Femur (tissue), 1 donor: ENCODE measurements at regions not wholly inside any gene's neighbourhood (a gene's known extent, or its start where the extent isn't known, plus 50 kb on each side); places are given as distances from the start of the nearest gene placed in this dataset.

Experiments
- DNase-seq: peaks from one replicate; pipeline ENCODE4 v3.0.0-alpha.2; 2017

GRCh38 chr6:14255916-14256315 is 138.3 kb downstream of the CD83 start:
- DNase-seq, result no peak

DNA sequence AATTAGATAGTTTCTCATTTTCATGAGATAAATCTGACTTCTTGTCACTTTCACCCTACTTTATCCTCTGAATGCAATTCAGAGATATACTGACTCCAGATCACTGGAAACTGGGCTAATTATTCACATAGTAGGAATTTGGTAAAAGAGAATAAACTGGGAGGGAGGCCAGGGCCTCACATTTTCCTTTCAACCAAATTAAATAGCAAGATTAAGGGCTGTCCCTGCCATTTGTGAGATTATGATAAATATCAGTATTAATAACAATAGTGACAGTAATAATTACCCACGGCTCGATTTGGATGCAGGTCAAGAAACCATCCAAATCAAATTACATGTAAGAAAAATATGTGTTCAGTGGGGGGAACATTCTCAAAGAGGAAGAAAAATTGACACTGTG is 140.5 kb downstream of the CD83 start:
- no peak for DNase-seq

- no peak for DNase-seq
These were observed 141.4 kb downstream of the CD83 start for GRCh38 chr6:14258695-14259593.

GRCh38 chr6:14259594-14260152 is 142.1 kb downstream of the CD83 start:
- DNase-seq, result no peak

DNA sequence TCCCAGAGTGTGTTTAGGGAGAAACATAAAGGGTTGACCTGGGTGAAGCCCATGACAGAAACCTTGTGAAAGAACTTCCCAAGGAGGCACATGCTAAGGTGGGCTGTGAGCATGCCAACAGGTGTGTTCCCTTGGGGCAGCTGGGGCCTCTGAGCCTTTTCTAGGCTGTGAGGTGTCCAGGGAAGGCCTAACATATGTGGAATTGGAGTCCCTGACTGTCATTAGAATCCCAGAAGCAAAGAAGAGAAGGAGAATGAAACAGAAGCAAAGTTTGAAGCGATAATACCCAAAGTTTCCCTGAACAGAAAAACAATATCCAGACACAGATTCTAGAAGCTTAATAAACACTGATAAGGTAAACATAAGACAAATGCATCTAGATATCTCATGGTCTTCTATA is 143.3 kb downstream of the CD83 start:
- DNase-seq, result no peak

- DNase-seq, result no peak
These were observed 146.4 kb downstream of the CD83 start for GRCh38 chr6:14263881-14264424.

DNA sequence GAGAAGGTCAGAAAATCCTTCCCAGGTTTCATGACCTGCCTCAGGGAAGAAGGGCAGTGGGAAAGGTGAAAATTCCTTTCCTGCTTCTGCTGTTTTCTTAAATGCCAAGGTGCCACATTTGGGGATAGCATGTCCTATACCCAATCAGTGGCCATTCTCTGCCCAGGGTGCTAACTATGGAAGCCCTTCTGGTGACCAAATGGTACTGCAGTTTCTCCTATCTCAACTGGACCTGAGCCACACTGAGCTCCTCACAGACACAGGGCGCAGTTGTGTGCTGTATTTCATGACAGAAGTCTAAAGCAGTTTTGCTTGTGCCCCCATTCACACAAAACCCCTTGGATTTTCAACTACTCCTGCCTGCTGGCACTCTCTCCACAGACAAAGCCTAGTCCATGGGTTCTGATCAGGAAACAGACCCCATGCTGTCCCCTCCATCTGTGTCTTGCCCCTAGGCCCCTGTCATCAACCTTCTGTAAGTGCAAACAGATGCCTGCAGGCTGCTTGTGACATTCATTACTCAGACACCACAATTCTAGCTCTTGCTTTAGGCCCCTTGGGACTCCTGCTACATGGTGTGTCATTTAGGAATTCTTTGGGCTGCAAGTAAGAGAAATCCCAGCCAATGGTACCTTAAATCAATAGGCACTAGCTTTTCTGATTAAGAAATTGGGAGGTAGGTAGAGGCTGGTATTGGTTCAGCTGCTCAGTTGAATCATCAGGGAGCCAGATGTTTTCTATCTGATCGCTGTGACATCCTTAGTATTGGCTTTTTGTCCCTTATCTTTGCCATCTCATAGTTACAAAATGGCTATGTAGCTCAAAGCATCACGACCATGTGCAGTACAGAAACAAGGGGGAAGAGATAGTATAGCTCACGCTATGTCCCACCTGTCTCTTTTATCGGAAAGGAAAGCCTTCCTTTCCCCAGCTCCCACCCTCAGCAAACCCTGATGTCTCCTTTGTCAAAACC is 147.8 kb downstream of the CD83 start:
- no peak for DNase-seq

DNA sequence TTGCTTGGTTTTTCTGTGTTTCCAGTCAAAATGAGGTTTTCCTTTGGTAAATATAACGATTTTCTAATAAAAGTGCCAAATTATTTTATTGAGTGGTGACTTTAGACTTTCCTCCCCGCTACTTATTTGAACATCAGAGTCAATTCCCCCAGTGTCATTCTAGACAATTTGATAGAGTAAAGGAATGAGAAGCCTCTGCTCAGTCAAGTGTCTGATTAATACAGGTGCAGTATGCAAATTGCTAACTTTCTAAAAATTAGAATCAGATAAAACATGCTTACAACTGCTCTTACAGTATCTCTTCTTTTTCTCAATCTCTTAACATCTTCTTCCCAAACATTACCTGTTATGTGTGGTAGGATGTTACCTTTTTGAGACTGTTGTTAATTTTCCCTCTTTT is 148.7 kb downstream of the CD83 start:
- no peak for DNase-seq

DNA sequence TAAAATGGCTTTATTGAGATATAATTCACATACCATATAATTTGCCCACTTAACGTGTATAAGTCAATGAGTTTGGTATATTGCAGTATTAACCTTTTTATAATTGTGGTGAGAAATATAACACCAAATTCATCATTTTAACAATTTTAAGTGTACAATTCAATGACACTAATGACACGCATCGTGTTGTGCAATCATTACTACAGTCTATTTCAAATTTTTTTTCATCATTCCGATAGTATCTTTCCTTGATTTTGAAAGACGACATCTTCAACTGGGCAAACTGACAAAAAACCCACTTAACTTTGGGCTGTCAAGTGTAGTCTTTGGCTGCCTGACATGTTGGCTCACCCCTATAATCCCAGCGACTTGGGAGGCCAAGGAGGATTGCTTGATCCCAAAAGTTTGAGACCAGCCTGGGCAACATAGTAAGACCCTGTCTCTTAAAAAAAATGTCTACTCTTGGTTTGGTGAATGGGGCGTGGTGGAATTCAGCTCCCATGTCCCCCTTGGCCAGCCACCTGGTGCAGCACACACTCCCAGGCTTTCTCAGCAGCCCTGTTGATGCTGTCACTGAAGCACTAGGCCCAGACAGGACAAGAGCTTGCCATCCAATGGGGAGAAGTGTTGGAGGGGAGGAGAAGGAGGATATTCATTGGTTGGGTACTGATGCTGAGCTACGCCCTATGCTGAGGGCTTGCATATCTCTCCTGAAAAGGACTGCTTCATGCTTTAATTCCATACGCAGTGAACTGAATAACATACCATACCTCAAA is 150.5 kb downstream of the CD83 start:
- no peak for DNase-seq

- no peak for DNase-seq
These were observed 151.9 kb downstream of the CD83 start for GRCh38 chr6:14269436-14269835.

DNA sequence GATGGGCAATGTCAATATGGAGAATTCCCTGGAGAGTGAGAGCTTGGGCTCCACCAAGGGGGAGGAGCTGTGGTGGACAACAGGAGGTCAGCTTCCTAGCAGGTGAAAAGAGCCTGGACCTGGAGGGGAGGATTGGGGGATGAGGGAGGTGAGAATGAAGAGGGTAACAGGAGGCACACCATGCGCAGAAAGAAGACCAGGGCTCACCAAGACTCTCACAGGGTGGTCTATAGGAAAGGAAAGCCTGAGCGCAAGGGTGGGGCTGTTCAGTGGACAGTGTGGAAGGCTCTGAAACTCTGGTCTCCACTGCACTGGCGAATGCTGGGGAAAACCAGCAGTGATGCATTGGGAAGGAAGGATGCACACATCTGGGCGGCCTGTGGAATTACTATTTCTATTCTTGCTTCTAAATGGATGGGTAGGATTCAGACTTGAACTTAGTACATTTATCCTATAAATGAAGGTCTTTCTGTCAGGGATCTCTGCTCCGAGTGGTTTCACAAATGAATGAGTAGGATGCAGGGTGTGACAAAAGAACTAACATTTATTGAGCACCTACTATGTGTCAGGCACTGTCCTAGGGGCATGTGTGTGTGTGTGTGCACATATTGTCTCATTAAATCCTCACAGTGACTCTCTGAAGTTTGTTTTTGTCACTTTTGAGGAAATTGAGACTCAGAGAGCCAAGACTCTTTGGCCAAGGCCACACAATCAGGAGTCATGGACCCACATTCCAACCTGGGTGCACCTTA is 152.7 kb downstream of the CD83 start:
- DNase-seq, result no peak

DNA sequence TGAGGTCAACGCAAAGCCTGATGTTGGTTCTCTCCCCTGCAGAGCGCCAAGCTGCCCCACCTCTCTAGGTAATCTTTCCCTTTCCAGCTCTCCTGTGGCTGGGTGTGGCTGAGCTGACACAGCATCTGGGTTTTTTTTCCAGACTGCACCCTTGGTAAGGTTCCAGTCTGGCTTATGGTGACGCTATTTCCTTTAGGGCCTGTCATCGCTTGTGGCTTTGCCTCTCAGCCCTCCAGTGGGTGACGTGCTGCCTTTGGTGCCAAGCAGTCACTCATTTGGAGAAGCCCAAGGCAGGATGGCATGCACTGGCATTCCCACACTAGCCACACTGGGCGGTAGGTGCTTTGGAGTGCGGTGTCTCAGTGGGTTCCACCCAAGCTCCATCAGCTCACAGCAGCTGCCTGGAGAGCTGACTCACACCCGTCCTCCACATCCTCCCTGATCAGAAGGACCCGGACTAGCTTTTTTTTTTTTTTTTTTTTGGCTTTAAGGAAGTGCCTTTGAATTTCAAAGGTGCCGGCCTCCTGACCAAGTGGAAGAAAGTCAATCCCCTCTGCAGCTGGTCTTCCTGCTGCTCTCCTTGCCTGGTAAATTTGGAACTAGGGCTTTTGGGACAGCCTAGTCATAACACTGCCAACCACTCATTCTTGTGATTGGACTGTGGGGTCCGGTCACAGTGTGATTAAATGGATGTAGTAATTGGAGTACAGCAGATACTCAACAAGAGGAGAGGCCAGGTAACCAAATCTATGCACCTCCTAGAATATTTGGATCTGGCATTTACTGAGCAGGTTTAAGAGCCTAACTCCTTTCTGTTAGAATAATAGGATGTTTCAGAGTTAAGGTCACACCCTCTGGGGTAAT is 153.6 kb downstream of the CD83 start:
- peak; percentile 35 for DNase-seq

- no peak for DNase-seq
These were observed 154.5 kb downstream of the CD83 start for GRCh38 chr6:14271789-14272736.

- DNase-seq, result no peak
These were observed 155.1 kb downstream of the CD83 start for GRCh38 chr6:14272737-14273085.

DNA sequence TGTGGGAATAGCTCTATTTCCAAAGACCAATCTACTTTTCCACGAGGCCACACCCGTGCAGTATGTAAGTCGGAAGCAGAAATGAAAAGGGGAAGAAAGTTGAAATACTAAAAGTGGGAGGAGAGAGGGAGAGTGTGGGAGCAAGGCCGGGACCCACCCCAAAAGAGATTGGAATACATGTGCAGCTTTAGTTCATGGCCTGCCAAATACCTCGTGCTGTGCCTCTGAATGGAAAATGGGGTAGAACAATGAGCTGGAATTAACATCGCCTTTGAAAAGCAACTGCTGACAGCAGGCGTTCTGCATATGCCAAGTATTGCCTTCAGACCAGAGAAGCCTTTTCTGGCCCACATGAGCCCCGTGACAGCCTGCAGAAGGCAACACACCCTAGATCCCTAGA is 155.6 kb downstream of the CD83 start:
- no peak for DNase-seq

DNA sequence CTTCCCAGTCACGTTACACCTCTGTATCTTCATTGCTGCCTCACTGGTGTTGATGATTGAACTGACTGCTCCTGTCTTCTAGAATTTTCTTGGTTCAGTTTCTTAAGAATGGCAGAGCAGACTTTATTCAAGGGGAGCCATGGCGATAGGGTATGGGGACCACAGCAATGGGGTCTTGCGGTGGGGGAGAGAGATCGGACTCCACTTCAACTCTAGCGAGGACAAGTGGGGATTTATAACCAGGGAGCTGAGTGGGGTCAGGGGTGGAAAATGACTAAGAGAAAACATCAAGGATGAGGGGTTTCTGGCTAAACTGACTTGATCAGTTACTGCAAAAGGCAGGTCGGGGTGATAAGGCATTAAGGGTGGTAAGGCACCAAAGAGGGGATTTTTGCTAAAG is 156.4 kb downstream of the CD83 start:
- DNase-seq, result no peak

DNA sequence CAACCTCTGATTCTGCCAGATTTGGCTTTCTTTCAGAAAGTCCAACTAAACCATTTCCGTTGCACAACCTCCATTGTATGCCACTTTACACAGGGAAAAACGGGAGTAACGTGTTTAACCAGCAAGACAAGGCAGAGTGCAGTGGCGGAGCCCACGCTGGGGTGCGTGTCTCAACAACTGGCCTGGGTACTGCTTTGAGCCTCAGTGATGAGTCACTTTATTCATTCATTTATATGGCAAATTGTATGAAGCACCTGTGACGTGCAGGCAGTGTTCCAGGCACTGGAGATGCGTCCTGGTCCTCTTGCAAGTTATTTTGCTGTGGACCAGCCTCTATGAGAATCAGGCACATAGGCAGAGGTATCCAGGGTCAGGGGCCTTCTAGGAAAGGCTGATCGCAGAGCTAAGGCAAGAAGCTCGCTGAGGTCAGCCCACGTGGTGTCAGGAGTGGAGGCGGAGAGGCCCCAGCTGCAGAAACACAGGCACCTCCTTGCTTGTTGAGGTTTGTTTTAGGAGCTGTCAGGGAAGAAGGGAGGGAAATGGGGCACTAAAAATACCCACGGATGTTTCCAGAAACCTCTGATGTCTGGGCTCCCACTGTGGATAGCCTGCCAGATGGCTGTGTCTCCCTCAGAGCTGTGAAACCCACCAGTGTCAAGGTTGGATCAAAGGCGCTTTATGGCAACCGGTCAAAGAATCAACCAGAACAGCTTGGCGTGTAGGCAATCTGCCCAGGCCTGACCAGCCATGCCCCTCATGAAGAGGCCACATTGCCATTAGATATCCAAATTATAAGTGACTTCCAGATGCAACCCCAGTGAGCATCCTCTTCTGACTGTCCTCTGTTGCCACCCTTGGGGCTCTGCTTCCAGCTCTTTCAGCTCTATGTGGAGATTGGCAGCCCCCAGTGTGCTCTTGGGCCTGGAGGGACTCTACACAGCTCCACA is 157.2 kb downstream of the CD83 start:
- DNase-seq, result no peak

DNA sequence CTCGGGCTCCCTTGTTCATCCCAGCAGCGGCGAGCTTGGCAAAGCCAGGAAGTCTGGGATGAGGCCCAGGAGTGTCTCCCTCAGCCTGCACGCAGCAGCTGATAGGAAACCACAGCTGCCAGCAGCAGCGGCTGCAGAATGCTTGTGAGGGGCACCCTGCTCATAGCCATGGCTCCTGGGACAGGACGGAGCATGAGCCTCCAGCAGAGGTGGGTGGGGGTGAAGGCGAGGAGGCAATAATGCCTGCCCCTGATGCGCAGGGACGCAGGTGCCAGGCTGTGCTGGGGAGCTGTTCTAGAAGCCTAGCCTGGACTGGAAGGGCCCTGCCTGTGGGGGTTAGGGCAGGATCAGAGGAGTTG is 157.9 kb downstream of the CD83 start:
- DNase-seq, result peak; percentile 75
